ENCODE measurements at regions not wholly inside any gene's neighbourhood (a gene's known extent, or its start where the extent isn't known, plus 50 kb on each side); places are given as distances from the start of the nearest gene placed in this dataset.

DNA sequence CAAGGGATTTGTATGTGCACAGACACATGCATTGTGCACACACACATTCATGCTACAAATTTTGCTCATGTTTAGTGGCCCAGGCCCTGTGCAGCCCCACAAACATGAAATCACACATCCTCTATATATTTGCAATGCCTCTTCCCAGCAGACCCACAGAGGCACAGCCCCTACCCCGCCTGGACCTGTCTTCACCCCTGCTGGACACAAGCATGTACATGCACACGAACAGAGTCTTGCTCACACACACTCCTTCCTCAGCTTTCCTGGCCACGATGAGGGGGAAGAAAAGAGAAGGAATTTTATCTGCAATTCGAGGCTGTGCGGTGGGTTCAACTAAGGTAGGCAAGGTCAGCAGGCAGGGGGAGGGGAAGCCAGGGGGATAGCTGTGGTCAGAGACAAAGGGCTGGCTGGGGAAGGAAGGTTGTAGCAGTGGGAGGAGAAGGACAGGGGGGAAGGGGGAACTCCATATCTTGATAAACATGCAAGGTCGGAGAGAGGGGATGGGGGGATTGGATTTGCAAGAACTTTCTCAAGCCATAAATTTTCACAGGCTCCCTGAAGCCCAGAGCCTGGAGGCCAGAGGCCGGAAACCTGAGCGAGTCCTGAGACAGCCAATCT is 156.4 kb downstream of the EFNB1 start:
- TF ChIP-seq ZNF138 (tag by site-specific recombination; IDR thresholded peaks at IDR 0.05; ENCODE audit: borderline replicate concordance) (no peak), ZNF214 (tag by site-specific recombination; IDR thresholded peaks at IDR 0.05; ENCODE audit: borderline replicate concordance) (no peak), ZNF211 (tag by site-specific recombination; IDR thresholded peaks at IDR 0.05; ENCODE audit: low read depth) (no peak), GLIS2 (tag by site-specific recombination; IDR thresholded peaks at IDR 0.05) (no peak), ZNF747 (tag by site-specific recombination; IDR thresholded peaks at IDR 0.05) (no peak), OVOL3 (tag by site-specific recombination; IDR thresholded peaks at IDR 0.05) (no peak), ZBTB7A (tag by site-specific recombination; IDR thresholded peaks at IDR 0.05; ENCODE audit: low read depth) (no peak), RBAK (tag by site-specific recombination; IDR thresholded peaks at IDR 0.05) (no peak), BCL11A (tag by site-specific recombination; IDR thresholded peaks at IDR 0.05; ENCODE audit: low read depth) (no peak)
- TF ChIP-seq, protein P1, sequence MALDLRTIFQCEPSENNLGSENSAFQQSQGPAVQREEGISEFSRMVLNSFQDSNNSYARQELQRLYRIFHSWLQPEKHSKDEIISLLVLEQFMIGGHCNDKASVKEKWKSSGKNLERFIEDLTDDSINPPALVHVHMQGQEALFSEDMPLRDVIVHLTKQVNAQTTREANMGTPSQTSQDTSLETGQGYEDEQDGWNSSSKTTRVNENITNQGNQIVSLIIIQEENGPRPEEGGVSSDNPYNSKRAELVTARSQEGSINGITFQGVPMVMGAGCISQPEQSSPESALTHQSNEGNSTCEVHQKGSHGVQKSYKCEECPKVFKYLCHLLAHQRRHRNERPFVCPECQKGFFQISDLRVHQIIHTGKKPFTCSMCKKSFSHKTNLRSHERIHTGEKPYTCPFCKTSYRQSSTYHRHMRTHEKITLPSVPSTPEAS (tag by site-specific recombination; IDR thresholded peaks at IDR 0.05), result no peak
- TF ChIP-seq, protein P2, sequence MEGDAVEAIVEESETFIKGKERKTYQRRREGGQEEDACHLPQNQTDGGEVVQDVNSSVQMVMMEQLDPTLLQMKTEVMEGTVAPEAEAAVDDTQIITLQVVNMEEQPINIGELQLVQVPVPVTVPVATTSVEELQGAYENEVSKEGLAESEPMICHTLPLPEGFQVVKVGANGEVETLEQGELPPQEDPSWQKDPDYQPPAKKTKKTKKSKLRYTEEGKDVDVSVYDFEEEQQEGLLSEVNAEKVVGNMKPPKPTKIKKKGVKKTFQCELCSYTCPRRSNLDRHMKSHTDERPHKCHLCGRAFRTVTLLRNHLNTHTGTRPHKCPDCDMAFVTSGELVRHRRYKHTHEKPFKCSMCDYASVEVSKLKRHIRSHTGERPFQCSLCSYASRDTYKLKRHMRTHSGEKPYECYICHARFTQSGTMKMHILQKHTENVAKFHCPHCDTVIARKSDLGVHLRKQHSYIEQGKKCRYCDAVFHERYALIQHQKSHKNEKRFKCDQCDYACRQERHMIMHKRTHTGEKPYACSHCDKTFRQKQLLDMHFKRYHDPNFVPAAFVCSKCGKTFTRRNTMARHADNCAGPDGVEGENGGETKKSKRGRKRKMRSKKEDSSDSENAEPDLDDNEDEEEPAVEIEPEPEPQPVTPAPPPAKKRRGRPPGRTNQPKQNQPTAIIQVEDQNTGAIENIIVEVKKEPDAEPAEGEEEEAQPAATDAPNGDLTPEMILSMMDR (tag by site-specific recombination; IDR thresholded peaks at IDR 0.05), result no peak
- TF ChIP-seq, protein P3, sequence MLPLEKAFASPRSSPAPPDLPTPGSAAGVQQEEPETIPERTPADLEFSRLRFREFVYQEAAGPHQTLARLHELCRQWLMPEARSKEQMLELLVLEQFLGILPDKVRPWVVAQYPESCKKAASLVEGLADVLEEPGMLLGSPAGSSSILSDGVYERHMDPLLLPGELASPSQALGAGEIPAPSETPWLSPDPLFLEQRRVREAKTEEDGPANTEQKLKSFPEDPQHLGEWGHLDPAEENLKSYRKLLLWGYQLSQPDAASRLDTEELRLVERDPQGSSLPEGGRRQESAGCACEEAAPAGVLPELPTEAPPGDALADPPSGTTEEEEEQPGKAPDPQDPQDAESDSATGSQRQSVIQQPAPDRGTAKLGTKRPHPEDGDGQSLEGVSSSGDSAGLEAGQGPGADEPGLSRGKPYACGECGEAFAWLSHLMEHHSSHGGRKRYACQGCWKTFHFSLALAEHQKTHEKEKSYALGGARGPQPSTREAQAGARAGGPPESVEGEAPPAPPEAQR (tag by site-specific recombination; IDR thresholded peaks at IDR 0.05), result no peak
- TF ChIP-seq, protein P4, sequence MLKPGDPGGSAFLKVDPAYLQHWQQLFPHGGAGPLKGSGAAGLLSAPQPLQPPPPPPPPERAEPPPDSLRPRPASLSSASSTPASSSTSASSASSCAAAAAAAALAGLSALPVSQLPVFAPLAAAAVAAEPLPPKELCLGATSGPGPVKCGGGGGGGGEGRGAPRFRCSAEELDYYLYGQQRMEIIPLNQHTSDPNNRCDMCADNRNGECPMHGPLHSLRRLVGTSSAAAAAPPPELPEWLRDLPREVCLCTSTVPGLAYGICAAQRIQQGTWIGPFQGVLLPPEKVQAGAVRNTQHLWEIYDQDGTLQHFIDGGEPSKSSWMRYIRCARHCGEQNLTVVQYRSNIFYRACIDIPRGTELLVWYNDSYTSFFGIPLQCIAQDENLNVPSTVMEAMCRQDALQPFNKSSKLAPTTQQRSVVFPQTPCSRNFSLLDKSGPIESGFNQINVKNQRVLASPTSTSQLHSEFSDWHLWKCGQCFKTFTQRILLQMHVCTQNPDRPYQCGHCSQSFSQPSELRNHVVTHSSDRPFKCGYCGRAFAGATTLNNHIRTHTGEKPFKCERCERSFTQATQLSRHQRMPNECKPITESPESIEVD (tag by site-specific recombination; IDR thresholded peaks at IDR 0.05), result no peak

Measured in HEK293 (cell line).